ENCODE measurements at regions not wholly inside any gene's neighbourhood (a gene's known extent, or its start where the extent isn't known, plus 50 kb on each side); places are given as distances from the start of the nearest gene placed in this dataset.

GRCh38 chr10:106380706-106381105 lies 783.8 kb downstream of the SORCS1 start:
- TF ChIP-seq POLR2AphosphoS5 (IDR thresholded peaks at IDR 0.05; ENCODE audit: low read depth, low read length) (no peak), TCF7L2 (IDR thresholded peaks at IDR 0.05; ENCODE audit: low read depth, low read length) (no peak), SIN3A (IDR thresholded peaks at IDR 0.05; ENCODE audit: borderline replicate concordance, insufficient read depth, low read depth, low read length) (no peak)
- TF ChIP-seq, protein P1, sequence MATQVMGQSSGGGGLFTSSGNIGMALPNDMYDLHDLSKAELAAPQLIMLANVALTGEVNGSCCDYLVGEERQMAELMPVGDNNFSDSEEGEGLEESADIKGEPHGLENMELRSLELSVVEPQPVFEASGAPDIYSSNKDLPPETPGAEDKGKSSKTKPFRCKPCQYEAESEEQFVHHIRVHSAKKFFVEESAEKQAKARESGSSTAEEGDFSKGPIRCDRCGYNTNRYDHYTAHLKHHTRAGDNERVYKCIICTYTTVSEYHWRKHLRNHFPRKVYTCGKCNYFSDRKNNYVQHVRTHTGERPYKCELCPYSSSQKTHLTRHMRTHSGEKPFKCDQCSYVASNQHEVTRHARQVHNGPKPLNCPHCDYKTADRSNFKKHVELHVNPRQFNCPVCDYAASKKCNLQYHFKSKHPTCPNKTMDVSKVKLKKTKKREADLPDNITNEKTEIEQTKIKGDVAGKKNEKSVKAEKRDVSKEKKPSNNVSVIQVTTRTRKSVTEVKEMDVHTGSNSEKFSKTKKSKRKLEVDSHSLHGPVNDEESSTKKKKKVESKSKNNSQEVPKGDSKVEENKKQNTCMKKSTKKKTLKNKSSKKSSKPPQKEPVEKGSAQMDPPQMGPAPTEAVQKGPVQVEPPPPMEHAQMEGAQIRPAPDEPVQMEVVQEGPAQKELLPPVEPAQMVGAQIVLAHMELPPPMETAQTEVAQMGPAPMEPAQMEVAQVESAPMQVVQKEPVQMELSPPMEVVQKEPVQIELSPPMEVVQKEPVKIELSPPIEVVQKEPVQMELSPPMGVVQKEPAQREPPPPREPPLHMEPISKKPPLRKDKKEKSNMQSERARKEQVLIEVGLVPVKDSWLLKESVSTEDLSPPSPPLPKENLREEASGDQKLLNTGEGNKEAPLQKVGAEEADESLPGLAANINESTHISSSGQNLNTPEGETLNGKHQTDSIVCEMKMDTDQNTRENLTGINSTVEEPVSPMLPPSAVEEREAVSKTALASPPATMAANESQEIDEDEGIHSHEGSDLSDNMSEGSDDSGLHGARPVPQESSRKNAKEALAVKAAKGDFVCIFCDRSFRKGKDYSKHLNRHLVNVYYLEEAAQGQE (IDR thresholded peaks at IDR 0.05; ENCODE audit: insufficient read depth in 1 of 2, low read depth in 2 of 2, low read length in 1 of 2) = no peak
- TF ChIP-seq, protein P2, sequence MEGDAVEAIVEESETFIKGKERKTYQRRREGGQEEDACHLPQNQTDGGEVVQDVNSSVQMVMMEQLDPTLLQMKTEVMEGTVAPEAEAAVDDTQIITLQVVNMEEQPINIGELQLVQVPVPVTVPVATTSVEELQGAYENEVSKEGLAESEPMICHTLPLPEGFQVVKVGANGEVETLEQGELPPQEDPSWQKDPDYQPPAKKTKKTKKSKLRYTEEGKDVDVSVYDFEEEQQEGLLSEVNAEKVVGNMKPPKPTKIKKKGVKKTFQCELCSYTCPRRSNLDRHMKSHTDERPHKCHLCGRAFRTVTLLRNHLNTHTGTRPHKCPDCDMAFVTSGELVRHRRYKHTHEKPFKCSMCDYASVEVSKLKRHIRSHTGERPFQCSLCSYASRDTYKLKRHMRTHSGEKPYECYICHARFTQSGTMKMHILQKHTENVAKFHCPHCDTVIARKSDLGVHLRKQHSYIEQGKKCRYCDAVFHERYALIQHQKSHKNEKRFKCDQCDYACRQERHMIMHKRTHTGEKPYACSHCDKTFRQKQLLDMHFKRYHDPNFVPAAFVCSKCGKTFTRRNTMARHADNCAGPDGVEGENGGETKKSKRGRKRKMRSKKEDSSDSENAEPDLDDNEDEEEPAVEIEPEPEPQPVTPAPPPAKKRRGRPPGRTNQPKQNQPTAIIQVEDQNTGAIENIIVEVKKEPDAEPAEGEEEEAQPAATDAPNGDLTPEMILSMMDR (IDR thresholded peaks at IDR 0.05) = no peak
- no peak for ATAC-seq
- Histone ChIP-seq H3K4me1 (ENCODE audit: control insufficient read depth, insufficient read depth, low read length) (no peaks in the 10 kb centered on the region), H3K9me3 (ENCODE audit: control insufficient read depth, insufficient read depth, low read depth, low read length) (0 out of 2 replicates have a peak, but pooled peaks cover 3% of the 10 kb centered on the region), H3K4me3 (ENCODE audit: low read depth in 2 of 2, low read length in 2 of 2) (no peak overlapping the region), H3K27me3 (ENCODE audit: control insufficient read depth, insufficient read depth, low read length) (no peaks in the 10 kb centered on the region), H3K36me3 (ENCODE audit: control insufficient read depth, insufficient read depth, low read length) (no peaks in the 10 kb centered on the region), H3K27ac (ENCODE audit: low read length) (no peak overlapping the region)
- BruUV-seq (replicated peaks) = no TSS peak
- in situ Hi-C loops (cut with HindIII; ENCODE audit: low pct_unique_long_range_greater_than_20kb, low sequenced_read_pairs) (no loop called here), intact Hi-C loops (cut with micrococcal nuclease; ENCODE audit: unreplicated experiment) (no loop called here)
- no peak for DNase-seq (ENCODE audit: low read depth, low spot score)
- POLR2A ChIA-PET = interaction anchor here (0.7 kb wide), 1 partner anchor 60 kb away, joined by 13 read pairs; no protein-coding TSS in a partner anchor
- CTCF ChIA-PET = no interaction called here

DNA sequence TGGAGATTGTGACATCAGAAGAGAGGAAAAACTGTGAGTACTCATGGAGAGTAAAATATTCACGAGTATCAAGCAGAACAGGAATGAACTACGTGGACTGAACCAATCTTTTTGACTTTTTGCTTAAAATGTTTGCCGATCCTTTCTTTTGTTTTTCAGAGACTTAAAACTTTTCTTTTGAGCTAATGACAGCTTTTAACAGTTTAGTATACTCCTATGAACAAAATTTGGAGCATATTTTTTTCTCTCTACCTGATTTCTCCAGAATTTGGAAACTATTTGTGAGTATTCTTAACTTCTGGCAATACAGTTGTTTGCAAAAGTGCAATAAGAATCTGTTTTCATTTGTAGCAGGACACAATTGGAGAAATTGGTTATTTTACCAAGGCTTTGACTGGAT lies 786.3 kb downstream of the SORCS1 start:
- CTCF ChIA-PET = no interaction called here
- Histone ChIP-seq H3K27ac (ENCODE audit: low read length) (no peak overlapping the region), H3K27me3 (ENCODE audit: control insufficient read depth, insufficient read depth, low read length) (no peaks in the 10 kb centered on the region), H3K9me3 (ENCODE audit: control insufficient read depth, insufficient read depth, low read depth, low read length) (0 out of 2 replicates have a peak, but pooled peaks cover 3% of the 10 kb centered on the region), H3K4me1 (ENCODE audit: control insufficient read depth, insufficient read depth, low read length) (no peaks in the 10 kb centered on the region), H3K4me3 (ENCODE audit: low read depth in 2 of 2, low read length in 2 of 2) (no peak overlapping the region), H3K36me3 (ENCODE audit: control insufficient read depth, insufficient read depth, low read length) (no peaks in the 10 kb centered on the region)
- POLR2A ChIA-PET = no interaction called here
- no peak for TF ChIP-seq POLR2AphosphoS5 (IDR thresholded peaks at IDR 0.05; ENCODE audit: low read depth, low read length)
- TF ChIP-seq, protein P1 (IDR thresholded peaks at IDR 0.05; ENCODE audit: insufficient read depth in 1 of 2, low read depth in 2 of 2, low read length in 1 of 2) = no peak
- TF ChIP-seq, protein P2 (IDR thresholded peaks at IDR 0.05) = no peak
- TF ChIP-seq TCF7L2 (IDR thresholded peaks at IDR 0.05; ENCODE audit: low read depth, low read length) = no peak
- TF ChIP-seq SIN3A (IDR thresholded peaks at IDR 0.05; ENCODE audit: borderline replicate concordance, insufficient read depth, low read depth, low read length) = no peak
- intact Hi-C loops (cut with micrococcal nuclease; ENCODE audit: unreplicated experiment) (no loop called here), in situ Hi-C loops (cut with HindIII; ENCODE audit: low pct_unique_long_range_greater_than_20kb, low sequenced_read_pairs) (no loop called here)
- ATAC-seq = no peak
- no peak for DNase-seq (ENCODE audit: low read depth, low spot score)
- no TSS peak for BruUV-seq (replicated peaks)

Data from Panc1 (cell line).